LNCaP clone FGC (cell line): ENCODE measurements at regions not wholly inside any gene's neighbourhood (a gene's known extent, or its start where the extent isn't known, plus 50 kb on each side); places are given as distances from the start of the nearest gene placed in this dataset.

Source experiments
- DNase-seq: peaks from one replicate; pipeline ENCODE4 v3.0.0-alpha.2; 2011; ENCODE audit warnings: low read depth
- H3K4me3 ChIP-seq: 2 replicates; pipeline ENCODE4 v1.5.1; 2011; ENCODE audit warnings: mild to moderate bottlenecking, low read depth, low read length, control low read depth
- CTCF ChIP-seq: IDR thresholded peaks from 2 replicates; pipeline ENCODE4 v1.5.1; 2012; ENCODE audit warnings: mild to moderate bottlenecking; ENCODE audit not compliant: control insufficient read depth, insufficient read depth; ENCODE audit errors: extremely low read depth

GRCh38 chr3:34925851-34926250, 713.5 kb upstream of the ARPP21 start:
- no peak for DNase-seq
- TF ChIP-seq CTCF = no peak
- H3K4me3 ChIP-seq = no peak overlapping the region

DNA sequence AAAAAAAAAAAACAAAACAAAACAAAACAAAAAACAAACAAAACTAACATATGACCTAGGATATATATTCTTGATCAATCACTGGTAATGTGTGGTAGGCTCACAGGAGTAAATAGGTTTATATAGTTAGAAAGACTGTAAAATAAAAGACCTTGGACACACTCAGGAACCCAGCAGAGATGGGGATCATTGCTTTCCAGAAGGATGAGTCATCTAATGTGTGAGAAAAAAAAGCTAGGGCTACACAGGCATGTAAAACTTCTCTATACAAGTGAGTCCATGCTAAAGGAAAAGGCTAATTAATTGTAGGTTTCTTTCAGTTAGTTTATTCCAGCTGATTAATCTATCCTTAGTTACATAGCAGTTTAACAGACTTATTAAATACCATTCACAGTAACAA, 710.3 kb upstream of the ARPP21 start:
- DNase-seq = no peak
- H3K4me3 ChIP-seq = no peak overlapping the region
- no peak for TF ChIP-seq CTCF

- TF ChIP-seq CTCF = no peak
- H3K4me3 ChIP-seq = no peak overlapping the region
- DNase-seq = no peak
These were observed 704.7 kb upstream of the ARPP21 start for GRCh38 chr3:34934660-34935059.

DNA sequence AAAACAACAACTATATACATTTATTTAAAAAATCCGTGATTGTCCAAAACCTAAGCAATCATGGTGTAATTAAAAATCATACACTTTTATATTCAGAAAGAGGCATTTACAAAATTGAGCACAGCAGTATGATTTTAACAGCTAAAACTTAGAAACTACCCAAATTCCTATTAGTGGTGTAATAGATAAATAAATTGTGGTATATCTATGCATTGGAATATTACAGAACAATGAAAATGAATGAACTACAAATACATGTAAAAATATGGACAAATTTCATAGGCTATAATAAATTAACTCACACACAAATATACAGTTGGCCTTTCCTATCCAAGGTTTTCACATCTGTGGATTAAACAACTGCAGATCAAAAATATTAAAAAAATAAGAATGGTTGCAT, 700.5 kb upstream of the ARPP21 start:
- no peak for TF ChIP-seq CTCF
- no peak for DNase-seq
- H3K4me3 ChIP-seq = no peak overlapping the region

DNA sequence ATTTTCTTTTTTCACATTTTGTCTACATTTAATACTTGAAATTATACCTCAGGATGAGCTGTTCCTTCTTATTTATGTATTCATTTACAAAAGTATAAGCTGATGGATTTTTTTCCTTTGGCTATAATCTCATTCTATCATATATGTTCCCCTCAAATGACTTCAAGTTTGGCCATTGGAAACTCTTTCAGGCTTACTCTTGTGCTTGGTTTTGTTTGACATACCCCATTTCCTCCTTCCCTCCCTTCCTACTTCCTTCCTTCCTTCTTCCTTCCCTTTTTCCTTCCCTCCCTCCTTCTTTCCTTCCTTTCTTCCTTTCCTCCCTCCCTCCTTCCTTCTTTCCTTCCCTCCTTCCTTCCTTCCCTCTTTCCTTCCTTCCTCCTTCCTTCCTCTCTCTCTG, 697.1 kb upstream of the ARPP21 start:
- TF ChIP-seq CTCF = no peak
- no peak for DNase-seq
- no peak overlapping the region for H3K4me3 ChIP-seq

DNA sequence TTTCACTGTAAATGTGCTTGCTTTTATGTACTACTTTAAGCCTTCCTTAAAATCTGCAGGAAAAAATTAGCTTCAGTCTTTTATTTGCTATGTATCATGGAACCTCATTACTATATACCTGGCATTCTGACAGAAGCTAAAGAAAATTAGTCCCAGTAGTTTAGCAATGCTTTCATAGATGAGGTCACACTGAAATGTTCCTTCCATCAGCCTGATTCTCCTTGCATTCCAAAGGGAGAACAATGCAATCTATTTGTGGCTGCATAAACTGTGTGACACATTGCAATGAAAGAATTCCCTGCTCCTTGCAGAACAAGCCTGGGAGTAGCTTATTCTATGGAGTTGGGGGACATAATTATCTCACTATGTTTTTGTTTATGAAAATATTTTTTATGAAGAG, 691.5 kb upstream of the ARPP21 start:
- TF ChIP-seq CTCF = no peak
- no peak for DNase-seq
- H3K4me3 ChIP-seq = no peak overlapping the region

DNA sequence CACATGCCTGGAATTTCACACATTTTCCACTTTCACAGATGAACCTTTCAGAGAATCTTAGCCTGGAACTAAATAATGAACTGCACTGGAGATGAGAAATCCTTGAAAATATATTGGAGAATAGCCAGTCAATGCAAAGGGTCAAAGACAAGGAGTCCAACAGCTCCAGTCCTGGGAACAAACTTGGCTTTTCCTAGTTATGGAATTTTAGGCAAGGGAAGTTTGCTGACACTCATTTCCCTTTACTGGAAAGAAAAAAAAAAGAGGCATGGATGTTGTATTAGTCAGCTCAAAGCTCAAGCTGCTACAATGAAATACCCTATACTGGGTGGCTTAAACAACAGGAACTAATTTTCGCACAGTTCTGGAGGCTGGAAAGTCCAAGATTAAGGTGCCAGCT, 690.8 kb upstream of the ARPP21 start:
- H3K4me3 ChIP-seq = no peak overlapping the region
- DNase-seq = no peak
- no peak for TF ChIP-seq CTCF
